GM21381 (cell line): ENCODE measurements at regions not wholly inside any gene's neighbourhood (a gene's known extent, or its start where the extent isn't known, plus 50 kb on each side); places are given as distances from the start of the nearest gene placed in this dataset.
"Not testable (repeated sequence)": the region's sequence is repeated elsewhere in the genome, so short reads cannot be mapped to it uniquely, and the experiment has no call there.

Experiments used
- ATAC-seq: cut with Tn5 transposase; IDR thresholded peaks from one replicate; pipeline ENCODE4 v1.9.1; 2021; ENCODE audit warnings: mild to moderate bottlenecking, moderate library complexity; ENCODE audit not compliant: unreplicated experiment

DNA sequence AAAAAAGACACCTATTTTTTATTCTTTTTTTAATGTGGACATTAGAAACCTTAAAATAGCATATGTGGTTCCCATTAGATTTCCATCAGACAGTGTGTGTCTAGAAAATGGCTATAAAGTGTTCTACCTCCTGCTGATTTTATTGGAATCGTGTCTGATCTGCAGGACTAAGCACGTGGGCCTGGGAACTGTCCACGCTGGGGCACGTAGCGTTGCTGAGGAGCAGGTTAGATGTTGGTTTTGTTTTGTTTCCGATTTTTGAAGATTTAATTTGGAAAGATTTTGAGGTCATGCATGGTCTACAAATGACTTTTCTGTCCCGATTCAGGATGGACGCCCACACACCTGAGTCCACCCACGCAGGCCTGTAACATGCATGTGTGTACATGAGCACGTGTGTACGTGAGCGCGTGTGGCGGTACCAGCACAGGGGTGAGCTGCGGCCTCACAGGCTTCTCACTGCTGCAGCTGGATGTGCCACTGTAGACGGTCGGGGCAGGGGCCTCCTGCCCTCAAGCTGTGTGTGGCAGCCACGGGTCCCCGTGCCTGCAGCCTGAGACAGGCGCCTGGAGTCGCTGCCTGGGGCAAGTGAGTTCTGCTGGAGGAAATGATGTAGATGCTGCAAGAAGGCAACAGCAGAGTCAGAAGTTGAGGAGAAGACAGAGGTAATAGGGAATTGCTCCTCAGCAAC is 99.7 kb upstream of the CTDP1 start:
- ATAC-seq, result no peak

DNA sequence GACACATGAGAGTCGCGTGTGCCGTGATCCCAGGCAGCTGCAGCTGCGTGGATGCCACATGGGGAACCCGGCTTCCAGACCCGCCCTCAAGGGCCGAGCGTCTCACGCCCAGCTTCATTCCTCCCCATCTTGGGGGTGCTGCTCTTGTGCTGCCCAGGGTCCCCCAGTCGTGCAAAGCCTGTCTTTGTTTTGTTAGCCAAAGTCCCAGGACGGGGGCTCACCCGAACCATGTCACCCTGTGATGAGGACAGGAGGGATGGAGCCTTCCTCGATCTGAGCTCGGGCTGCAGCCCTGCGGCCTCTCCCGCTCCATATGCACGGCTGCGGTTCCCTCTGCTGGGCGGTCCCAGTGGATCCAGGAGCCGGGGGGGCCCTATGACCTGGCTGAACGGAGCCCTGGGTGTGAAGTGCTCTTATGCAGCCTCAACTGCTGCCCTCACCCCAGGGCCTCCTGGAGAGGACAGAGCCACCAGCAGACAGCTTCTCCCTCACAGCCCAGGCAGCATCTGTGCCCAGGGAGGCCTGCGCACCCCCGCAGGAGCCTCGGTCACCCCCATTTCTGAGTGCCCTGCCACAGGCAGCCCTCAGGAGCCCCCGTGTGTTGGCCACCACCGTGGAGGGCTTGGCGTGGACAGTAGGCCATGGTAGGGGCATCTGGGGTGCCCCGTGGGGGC is 99.0 kb upstream of the CTDP1 start:
- ATAC-seq, result no peak

DNA sequence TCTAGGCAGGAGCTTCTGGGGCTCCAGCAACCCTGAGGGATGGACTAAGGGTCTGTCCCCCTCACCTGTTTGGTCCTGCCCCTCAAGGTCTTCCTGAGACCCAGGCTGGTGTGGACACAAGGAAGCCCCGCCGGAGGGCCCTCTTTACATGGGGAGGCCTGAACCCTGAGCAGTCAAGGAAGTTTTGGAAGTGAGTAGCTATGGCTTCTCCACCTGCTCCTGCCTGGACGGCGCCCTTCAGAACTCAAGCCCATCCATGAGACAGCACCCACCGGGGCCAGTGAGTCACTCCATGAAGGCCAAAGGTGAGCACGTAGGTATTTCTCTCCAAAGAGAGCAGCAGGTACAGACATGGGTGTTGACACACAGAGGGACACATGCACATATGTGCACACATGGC is 98.2 kb upstream of the CTDP1 start:
- ATAC-seq, result no peak

GRCh38 chr18:79581911-79582310 is 97.7 kb upstream of the CTDP1 start:
- no peak for ATAC-seq

DNA sequence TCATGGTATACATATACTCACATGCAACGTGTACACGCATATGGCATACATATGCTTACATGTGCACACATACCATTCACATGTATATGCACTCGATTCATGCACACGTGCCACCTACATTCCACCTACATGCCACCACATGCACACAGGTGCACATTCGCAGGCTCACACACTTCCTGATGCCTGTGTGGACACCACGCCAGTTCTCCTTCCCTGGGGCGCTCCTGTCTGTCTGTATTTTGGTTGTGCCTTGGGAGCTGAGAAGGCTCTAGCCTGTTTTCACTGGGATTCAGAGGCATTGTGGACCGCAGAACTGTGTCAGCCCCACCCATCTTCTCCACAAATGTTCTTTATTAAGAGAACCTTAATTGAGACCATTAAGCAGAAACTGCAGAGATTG is 96.6 kb upstream of the CTDP1 start:
- no peak for ATAC-seq

DNA sequence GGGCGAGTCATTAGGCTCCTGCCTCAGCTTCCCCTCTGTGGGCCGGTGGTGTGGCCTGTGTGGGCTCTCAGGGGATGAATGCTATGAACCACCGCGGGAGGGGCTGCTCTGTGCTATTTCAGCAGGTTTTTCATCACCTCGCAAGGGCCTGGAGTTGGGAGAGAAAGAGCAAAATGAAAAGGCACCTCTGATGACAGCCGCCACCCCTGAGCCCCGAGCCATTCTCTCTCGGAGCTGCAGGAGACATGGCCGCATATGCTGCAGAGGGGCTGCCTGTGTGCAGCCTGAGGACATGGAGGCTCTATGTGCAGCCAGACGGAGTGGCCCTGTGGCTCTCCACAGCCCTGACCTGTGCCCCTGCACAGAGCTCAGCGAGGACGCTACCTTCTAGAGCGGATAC is 96.2 kb upstream of the CTDP1 start:
- no peak for ATAC-seq

GRCh38 chr18:79583984-79584401 is 95.6 kb upstream of the CTDP1 start:
- ATAC-seq, result no peak

DNA sequence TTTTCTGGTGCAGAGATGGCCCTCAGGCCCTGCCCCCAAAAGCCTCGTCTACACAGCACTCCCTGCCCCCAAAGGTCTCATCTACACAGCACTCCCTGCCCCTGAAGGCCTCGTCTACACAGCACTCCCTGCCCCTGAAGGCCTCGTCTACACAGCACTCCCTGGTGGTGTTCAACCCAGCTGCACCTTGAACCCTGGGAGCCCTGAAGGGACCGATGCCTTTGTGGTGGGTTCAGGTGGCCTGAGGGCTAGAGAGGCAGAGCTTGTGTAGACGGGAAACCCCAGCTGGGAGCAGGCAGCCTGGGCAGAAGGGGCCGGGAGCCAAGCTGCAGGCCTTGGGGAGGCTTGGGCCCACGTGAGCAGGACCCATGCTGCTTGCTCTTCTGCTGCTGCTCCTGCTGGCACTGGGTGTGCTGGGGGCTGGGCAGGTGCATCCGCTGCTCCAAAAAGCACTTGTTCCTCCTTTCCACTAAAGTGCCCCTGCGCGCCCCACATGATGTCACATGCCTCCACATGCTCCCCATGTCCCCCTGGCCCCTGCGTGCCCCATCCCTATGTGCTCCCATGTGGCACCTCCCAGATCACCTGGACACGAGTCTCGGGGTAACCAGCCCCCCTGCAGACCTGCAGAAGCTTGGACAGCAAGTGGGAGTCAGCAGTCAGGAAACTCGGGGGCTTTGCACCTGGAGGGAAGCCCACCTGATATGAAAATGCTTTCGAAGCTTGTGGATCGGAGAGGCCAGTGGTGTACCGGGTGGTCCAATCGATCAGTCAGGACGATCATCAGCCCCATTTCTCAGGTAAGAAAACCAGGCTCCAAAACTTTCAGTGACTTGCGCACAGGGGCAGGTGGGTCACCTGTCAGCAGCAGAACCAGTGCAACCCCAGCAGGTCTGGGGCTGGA is 94.9 kb upstream of the CTDP1 start:
- ATAC-seq, result no peak

DNA sequence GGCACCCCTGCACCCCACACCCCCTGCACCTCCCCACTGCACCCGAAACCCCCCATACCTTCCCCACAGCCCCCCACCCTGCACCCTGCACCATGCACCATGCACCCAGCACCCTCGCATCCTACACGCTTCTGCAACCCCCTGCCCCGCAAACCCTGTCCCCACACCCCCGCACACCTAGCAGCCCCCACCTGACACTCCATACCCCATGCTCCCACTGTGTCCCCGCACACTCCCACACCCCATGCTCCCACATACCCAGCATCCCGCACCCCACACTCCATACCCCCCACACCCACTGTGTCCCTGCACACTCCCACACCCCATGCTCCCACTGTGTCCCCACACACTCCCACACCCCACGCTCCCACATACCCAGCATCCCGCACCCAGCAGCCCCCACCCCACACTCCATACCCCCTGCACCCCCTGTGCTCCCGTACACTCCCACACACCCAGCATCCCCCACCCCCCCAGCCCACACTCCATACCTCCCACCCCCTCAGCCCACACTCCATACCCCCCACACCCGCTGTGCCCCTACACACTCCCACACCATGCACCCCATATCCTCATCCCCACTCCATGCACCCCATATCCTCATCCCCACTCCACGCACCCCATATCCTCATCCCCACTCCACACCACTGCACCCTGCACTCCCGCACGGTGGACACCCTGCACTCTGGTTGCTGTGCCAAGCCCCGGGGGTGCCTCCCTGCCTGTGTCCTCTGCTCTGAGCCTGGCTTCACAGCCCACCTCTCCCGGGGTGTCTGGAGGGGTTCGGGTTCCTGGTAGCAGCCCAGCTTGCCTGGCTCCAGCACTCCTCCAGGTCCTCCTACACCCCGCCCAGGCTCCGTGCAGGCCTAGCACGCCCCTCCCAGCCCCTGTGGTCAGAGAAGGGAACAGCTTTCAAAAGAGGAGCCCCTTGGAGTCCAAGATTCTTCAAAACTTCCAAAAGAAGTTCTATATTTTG is 93.9 kb upstream of the CTDP1 start:
- ATAC-seq, result no peak

DNA sequence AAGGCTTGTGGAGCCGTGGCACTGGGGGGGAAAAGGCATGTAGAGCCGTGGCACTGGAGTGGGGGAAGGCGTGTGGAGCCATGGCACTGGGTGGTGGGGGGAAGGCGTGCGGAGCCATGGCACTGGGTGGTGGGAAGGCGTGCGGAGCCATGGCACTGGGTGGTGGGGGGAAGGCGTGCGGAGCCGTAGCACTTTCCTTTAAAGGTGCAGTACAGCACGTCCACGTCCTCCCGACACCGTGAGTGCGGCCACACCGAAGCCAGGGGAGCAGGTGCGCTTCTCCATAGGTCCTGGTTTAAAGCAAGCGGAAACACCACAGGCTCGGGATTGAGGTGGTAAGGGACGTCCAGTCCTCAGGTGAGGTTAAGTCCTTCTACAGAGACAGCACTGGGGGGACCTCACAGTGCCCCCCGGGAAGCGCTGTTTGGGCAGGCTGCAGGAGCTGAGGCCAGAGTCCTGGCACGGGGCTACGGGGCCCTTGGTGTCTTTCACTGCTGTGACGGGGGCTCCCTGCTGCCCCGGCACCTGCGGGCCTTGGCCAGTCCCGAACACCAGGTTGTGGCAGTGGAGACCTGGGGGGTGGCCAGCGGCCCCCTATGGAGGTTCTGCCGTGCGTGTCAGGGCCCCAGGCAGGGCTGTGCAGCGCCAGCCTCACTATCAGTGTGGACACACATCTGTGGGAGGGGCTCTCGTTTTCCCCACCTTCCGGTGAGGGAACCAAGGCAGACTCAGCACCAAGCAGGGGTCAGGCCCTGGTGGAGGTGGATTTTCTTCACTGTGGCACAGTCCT is 93.0 kb upstream of the CTDP1 start:
- ATAC-seq, result no peak

DNA sequence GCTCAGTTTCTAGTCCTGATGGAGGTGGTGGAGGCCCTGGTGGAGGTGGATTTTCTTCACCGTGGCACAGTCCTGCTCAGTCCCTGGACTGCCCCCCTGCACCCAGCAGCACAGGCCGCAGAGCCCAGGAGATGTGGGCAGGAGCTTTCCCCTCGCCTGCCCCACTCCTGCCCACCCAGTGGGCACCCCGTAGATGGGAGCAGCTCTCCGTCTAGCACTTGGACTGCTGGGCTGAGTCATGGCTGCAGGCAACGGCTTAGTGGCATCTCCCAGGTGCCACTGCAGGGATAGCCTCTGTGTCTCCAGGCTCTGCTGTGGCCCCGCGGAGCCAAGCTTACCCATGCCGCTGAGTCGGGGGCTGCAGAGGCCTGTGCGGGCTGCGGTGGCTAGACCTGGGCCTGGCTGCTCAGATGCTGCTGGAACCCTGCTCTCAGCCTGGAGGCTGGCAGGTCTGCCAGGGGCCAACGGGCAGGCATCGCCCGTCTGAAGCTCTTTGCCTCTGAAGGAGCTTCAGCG is 92.3 kb upstream of the CTDP1 start:
- no peak for ATAC-seq

- no peak for ATAC-seq
Observed at GRCh38 chr18:79587779-79588635, 91.6 kb upstream of the CTDP1 start.

DNA sequence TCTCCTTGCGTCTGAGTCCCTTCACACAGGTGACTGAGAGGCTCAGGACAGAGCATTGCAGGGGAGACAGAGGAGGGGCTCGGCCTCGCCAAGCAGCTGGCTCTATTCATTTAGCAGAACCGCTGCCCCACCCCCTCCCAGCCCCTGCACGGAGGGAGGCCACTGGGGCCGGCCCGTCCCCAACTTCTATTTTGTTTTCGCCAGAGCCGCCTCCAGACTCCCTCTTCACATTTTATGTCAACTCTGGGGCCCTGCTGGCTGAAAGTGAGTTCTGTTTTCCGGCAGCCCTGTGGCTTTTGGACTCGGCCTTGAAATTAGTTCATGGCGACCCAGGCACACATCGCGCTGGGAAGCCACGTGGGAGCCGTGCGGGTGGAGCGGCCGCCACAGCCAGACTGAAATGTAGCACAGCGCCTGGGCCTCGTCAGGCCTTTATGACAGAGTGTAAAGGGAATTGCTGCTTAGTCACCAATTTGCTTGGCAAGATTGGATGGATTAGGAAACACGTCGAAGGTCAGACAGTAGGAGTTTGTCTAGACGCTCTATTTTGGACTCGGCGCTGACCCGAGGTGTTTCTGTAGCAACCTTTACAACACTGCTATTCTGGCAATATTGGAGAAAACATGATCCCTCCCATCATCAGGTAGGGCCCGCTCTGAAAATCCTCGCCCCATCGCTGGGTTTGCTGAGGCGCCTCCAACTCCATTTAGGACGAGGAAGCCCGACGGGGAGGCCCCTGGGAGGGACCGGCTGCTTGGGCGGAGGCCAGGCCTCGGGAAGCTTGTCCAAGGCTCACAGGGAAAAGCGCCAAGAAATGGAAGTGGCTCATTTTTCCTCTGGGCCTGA is 90.7 kb upstream of the CTDP1 start:
- ATAC-seq, result no peak

- no peak for ATAC-seq
Observed at GRCh38 chr18:79589601-79590091, 90.0 kb upstream of the CTDP1 start.

DNA sequence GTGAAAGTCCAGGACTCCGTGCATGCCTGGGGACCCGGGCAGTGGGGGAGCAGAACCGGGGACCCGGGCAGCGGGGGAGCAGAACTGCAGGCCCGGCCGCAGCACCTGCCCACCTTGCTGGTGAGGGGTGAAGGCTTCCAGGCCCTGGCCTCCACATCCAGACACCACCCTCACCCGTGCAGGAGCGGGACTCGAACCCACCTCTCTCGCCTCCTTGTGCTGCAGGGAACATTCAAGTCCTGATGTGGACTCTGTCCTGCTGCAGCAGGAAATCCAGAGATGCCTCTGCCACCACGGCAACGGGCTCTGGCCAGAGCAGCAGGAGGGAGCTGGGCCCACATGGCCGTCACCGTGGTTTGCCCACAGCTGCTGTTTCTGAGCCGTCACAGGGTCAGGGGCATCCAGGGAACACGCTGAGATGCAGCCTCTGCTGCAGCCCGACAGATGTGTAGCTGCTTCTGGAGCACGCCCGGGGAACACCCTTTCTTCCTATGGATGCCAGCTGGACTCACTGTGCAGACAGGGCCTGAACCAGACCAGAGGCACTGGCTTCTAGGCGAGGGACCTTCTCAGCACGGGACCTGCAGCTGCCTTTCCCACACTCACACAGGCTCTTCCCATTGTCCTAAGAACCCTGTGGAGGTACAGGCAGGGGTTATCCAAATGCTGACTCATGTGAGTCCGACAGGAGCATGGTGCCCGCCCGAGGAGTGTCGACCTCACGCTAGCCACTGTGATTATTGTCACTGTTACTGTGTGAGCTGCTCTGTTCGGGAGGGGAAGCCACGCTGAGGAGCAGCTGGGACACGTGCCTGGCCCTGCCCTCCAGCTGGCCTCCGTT is 89.2 kb upstream of the CTDP1 start:
- ATAC-seq, result no peak

GRCh38 chr18:79591032-79591308 is 88.6 kb upstream of the CTDP1 start:
- no peak for ATAC-seq

DNA sequence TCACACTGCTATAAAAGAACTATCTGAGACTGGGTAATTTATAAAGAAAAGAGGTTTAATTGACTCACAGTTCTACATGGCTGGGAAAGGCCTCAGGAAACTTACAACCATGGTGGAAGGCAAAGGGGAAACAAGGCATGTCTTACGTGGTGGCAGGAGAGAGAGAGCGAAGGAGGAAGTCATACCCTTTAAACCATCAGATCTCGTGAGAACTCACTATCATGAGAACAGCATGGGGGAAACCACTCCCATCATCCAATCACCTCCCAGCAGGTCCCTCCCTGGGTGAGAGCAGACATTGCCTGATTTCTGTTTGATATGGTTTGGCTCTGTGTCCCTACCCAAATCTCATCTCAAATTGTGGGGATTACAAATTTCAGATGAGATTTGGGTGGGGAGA is 86.9 kb upstream of the CTDP1 start:
- ATAC-seq, result not testable (repeated sequence)
